IPS-NIHi7 (cell line): ENCODE measurements at regions not wholly inside any gene's neighbourhood (a gene's known extent, or its start where the extent isn't known, plus 50 kb on each side); places are given as distances from the start of the nearest gene placed in this dataset.
A peak's percentile ranks its signal among the peaks of the same experiment; 100 is the strongest.

Source experiments
- DNase-seq: peaks from one replicate; pipeline ENCODE4 v3.0.0; 2012; ENCODE audit warnings: mixed read lengths; ENCODE audit errors: extremely low spot score

- DNase-seq = no peak
These were observed 61.6 kb upstream of the GPR26 start for GRCh38 chr10:123604506-123604905.

- no peak for DNase-seq
These were observed 60.1 kb upstream of the GPR26 start for GRCh38 chr10:123606006-123606405.

- DNase-seq = peak; percentile 35
These were observed 59.2 kb upstream of the GPR26 start for GRCh38 chr10:123606955-123607354.

- DNase-seq = peak; percentile 85
These were observed 58.8 kb upstream of the GPR26 start for GRCh38 chr10:123607386-123607785.

- no peak for DNase-seq
These were observed 58.1 kb upstream of the GPR26 start for GRCh38 chr10:123608047-123608446.

GRCh38 chr10:123611243-123611642 is 54.9 kb upstream of the GPR26 start:
- DNase-seq = no peak

GRCh38 chr10:123611876-123612275 is 54.3 kb upstream of the GPR26 start:
- DNase-seq = no peak

- no peak for DNase-seq
These were observed 52.8 kb upstream of the GPR26 start for GRCh38 chr10:123613346-123613850.

GRCh38 chr10:123614888-123615287 is 51.3 kb upstream of the GPR26 start:
- DNase-seq = peak; percentile 92
